KMS-11 (cell line): ENCODE measurements at regions not wholly inside any gene's neighbourhood (a gene's known extent, or its start where the extent isn't known, plus 50 kb on each side); places are given as distances from the start of the nearest gene placed in this dataset.
A peak's percentile ranks its signal among the peaks of the same experiment; 100 is the strongest.

Experiments used
- H2AFZ ChIP-seq: fragments of 200-600 bp; sonication (generic); 2 replicates; pipeline ENCODE4 v1.6.1; 2016; ENCODE audit warnings: antibody characterized with exemption, mixed run types, low read depth
- H3K27ac ChIP-seq: fragments of 200-600 bp; sonication (generic); 2 replicates; pipeline ENCODE4 v1.6.1; 2016; ENCODE audit warnings: mild to moderate bottlenecking, mixed run types
- H3K27me3 ChIP-seq: fragments of 200-600 bp; sonication (generic); 2 replicates; pipeline ENCODE4 v1.6.1; 2017; ENCODE audit warnings: mild to moderate bottlenecking, low read depth, mixed run types, moderate library complexity; ENCODE audit not compliant: insufficient read depth
- H3K36me3 ChIP-seq: fragments of 200-600 bp; sonication (generic); 2 replicates; pipeline ENCODE4 v1.6.1; 2017; ENCODE audit warnings: mild to moderate bottlenecking, mixed run types; ENCODE audit not compliant: insufficient read depth
- H3K4me1 ChIP-seq: fragments of 200-600 bp; sonication (generic); 2 replicates; pipeline ENCODE4 v1.6.1; 2016; ENCODE audit warnings: mild to moderate bottlenecking, low read depth, mixed run types; ENCODE audit not compliant: poor library complexity, severe bottlenecking
- H3K4me2 ChIP-seq: fragments of 200-600 bp; sonication (generic); 2 replicates; pipeline ENCODE4 v1.7.0; 2016; ENCODE audit warnings: mild to moderate bottlenecking, mixed run types
- H3K4me3 ChIP-seq: fragments of 200-600 bp; sonication (generic); IDR thresholded peaks from 2 replicates; pipeline ENCODE4 v1.6.1; 2017; ENCODE audit warnings: low read depth, low read length, mixed read lengths; ENCODE audit not compliant: insufficient read depth
- H3K79me2 ChIP-seq: fragments of 200-600 bp; sonication (generic); 2 replicates; pipeline ENCODE4 v1.6.1; 2016; ENCODE audit warnings: low read depth, mixed run types; ENCODE audit not compliant: insufficient read depth
- H3K9ac ChIP-seq: fragments of 200-600 bp; sonication (generic); 2 replicates; pipeline ENCODE4 v1.6.1; 2016; ENCODE audit warnings: mild to moderate bottlenecking, mixed run types
- H4K20me1 ChIP-seq: fragments of 200-600 bp; sonication (generic); 2 replicates; pipeline ENCODE4 v1.6.1; 2016; ENCODE audit warnings: mild to moderate bottlenecking, mixed run types; ENCODE audit not compliant: insufficient read depth
- CTCF ChIP-seq: fragments of 200-600 bp; sonication (generic); conservative IDR thresholded peaks from 2 replicates; pipeline ENCODE4 v1.6.1; 2017; ENCODE audit warnings: low read depth, mild to moderate bottlenecking, antibody characterized with exemption, low read length, moderate library complexity, mixed read lengths

DNA sequence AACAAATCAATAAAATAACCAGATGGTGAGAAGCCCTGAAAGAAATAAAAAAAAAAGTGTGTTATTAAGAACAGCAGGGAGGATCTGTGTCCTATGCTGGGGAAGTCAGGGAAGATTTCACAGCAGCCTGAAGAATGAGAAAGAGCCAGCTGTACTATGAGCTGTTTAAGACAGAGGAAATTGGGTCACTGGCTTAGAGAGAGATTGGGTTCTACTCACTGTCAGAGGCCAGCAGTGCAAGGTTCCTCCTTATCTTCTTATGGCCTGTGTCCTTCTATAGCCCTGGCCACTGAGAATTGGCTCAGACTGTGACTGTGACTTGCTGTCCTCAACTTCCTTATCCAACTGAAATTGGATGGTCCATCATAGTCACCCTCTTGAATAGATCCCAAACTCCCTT, 54.8 kb upstream of the FDX1 start:
- no peak overlapping the region for H3K9ac ChIP-seq
- H4K20me1 ChIP-seq = no peaks in the 10 kb centered on the region
- no peak overlapping the region for H2AFZ ChIP-seq
- TF ChIP-seq CTCF = no peak
- no peaks in the 10 kb centered on the region for H3K27me3 ChIP-seq
- no peaks in the 10 kb centered on the region for H3K79me2 ChIP-seq
- H3K4me3 ChIP-seq = no peak overlapping the region
- no peak overlapping the region for H3K27ac ChIP-seq
- no peaks in the 10 kb centered on the region for H3K4me1 ChIP-seq
- no peaks in the 10 kb centered on the region for H3K36me3 ChIP-seq
- H3K4me2 ChIP-seq = no peak overlapping the region

- no peak for TF ChIP-seq CTCF
- Histone ChIP-seq H3K36me3 (no peaks in the 10 kb centered on the region), H3K9ac (no peak overlapping the region), H3K27me3 (no peaks in the 10 kb centered on the region), H3K4me1 (no peaks in the 10 kb centered on the region), H3K79me2 (no peaks in the 10 kb centered on the region), H3K27ac (no peak overlapping the region), H4K20me1 (no peaks in the 10 kb centered on the region), H2AFZ (no peak overlapping the region), H3K4me2 (no peak overlapping the region), H3K4me3 (no peak overlapping the region)
Measured at GRCh38 chr11:110375351-110375750, 54.4 kb upstream of the FDX1 start.

DNA sequence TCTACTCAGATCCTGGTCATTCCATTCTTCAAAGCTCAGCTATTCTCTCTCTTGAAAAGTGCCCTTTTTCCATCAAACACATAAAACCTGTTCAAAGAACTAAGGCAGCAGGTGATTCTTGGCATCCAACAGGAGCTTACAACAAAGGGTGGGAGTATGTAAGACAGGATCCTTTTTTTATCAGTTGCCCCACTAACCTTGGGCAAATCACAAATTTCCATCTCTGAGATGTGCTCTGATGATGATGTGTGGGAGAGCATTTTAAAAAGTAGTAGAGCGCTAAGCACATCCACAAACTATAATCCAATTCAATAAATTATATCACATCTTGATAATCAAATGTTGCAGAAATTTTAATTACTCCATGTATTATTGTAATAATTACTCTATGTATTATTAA, 53.7 kb upstream of the FDX1 start:
- Histone ChIP-seq H2AFZ (no peak overlapping the region), H3K27me3 (no peaks in the 10 kb centered on the region), H3K79me2 (no peaks in the 10 kb centered on the region), H3K9ac (no peak overlapping the region), H4K20me1 (no peaks in the 10 kb centered on the region), H3K36me3 (no peaks in the 10 kb centered on the region), H3K27ac (no peak overlapping the region), H3K4me2 (no peak overlapping the region), H3K4me3 (no peak overlapping the region), H3K4me1 (no peaks in the 10 kb centered on the region)
- TF ChIP-seq CTCF = no peak

DNA sequence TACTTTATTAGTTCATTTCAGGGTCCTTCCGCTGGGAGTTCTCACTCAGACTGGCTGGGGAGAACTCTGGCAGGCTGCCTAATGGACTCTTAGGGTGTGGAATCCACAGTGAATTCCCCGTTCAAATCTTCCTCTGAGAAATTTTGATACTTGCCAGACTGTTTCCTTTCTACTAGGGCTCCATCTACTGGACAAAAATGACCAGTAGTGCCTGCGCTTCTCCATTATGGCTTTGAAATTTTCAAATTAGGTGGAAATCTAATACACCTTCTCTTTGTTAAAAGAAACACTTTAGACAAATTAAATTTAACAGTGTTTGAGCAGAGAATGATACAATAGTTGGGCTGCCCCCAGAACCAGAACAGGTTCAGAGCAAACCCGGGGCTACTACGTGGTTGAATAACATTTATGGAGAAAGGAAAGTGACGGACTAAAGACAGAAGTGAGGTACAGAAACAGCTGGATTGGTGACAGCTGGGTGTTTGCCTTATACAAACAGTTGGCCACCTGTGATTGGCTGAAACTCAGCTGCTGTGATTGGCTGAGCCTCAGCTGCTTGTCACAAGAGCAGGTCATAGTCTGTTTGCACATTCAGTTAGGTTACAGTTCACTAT, 52.9 kb upstream of the FDX1 start:
- H2AFZ ChIP-seq = no peak overlapping the region
- no peak overlapping the region for H3K27ac ChIP-seq
- H3K79me2 ChIP-seq = no peaks in the 10 kb centered on the region
- no peaks in the 10 kb centered on the region for H3K27me3 ChIP-seq
- no peak overlapping the region for H3K4me2 ChIP-seq
- H3K4me1 ChIP-seq = no peaks in the 10 kb centered on the region
- no peaks in the 10 kb centered on the region for H4K20me1 ChIP-seq
- H3K4me3 ChIP-seq = no peak overlapping the region
- no peak overlapping the region for H3K9ac ChIP-seq
- TF ChIP-seq CTCF = peak; percentile 68
- H3K36me3 ChIP-seq = no peaks in the 10 kb centered on the region
